HCT116 (cell line): ENCODE measurements at regions not wholly inside any gene's neighbourhood (a gene's known extent, or its start where the extent isn't known, plus 50 kb on each side); places are given as distances from the start of the nearest gene placed in this dataset.

Experiments
- ATAC-seq: fragments of 200-7000 bp; cut with Tn5 transposase; 2 replicates; pipeline ENCODE4 v1.9.1; 2020; ENCODE audit warnings: mild to moderate bottlenecking, moderate library complexity
- BruUV-seq: library from RNA; stranded (reverse); fragments of 400-500 nt; replicated peaks from 2 replicates; lab custom pipeline; 2021; lab: Mats Ljungman, UMichigan
- CTCF ChIA-PET: fragments of 300-600 bp; sonication (Branson Sonifier 250); formaldehyde crosslinking; loops from one replicate; lab custom pipeline; 2021; ENCODE audit warnings: antibody characterized with exemption; lab: Charles Lee
- POLR2A ChIA-PET: fragments of 300-600, 350-600 bp; sonication (Branson Sonifier 250); formaldehyde crosslinking; loops from one replicate; lab custom pipeline; 2021; ENCODE audit warnings: antibody characterized with exemption; lab: Charles Lee
- RAD21 ChIA-PET, 2 experiments: fragments of 300-600 bp; sonication (Branson Sonifier 250); formaldehyde crosslinking; loops; one replicate each; lab custom pipeline; 2023; ENCODE audit warnings: low total read pairs in 2 of 2; ENCODE audit not compliant: uncharacterized antibody in 2 of 2, unreplicated experiment in 2 of 2, low non-redundant PET in 1 of 2; lab: Charles Lee
- DNase-seq: peaks from one replicate; pipeline ENCODE4 v3.0.0-alpha.2; 2010; ENCODE audit warnings: low read depth, low spot score
- H2AFZ ChIP-seq: fragments of 200-600 bp; shearing (Covaris generic), sonication (generic); 2 replicates; pipeline ENCODE4 v1.6.1; 2017; ENCODE audit warnings: low read depth, mixed run types, mixed read lengths, antibody characterized with exemption, low read length; ENCODE audit not compliant: poor library complexity, severe bottlenecking
- H3K27ac ChIP-seq: 2 replicates; pipeline ENCODE4 v1.5.1; 2012; ENCODE audit warnings: low read depth, low read length
- H3K27me3 ChIP-seq: fragments of 200-600 bp; sonication (generic); 2 replicates; pipeline ENCODE4 v1.6.1; 2016; ENCODE audit warnings: mixed run types, low read length, mixed read lengths; ENCODE audit not compliant: insufficient read depth
- H3K36me3 ChIP-seq, 2 experiments: fragments of 200-500 bp in 1 of 2; fragments of 200-600 bp in 1 of 2; sonication (Bioruptor generic) in 1 of 2; sonication (generic) in 1 of 2; 2 replicates each; pipeline versions ENCODE4 v1.5.1 to v1.6.1; 2014 to 2016; ENCODE audit warnings: low read length in 2 of 2, inconsistent platforms in 1 of 2, mixed read lengths in 1 of 2, mixed run types in 1 of 2; ENCODE audit not compliant: insufficient read depth in 2 of 2, control insufficient read depth in 1 of 2
- H3K4me1 ChIP-seq, 2 experiments: fragments of 200-600 bp in 1 of 2; sonication (generic) in 1 of 2; 2 replicates each; pipeline versions ENCODE4 v1.5.1 to v1.6.1; 2012 to 2017; ENCODE audit warnings: low read length in 2 of 2, inconsistent platforms in 1 of 2, mild to moderate bottlenecking in 1 of 2, mixed read lengths in 1 of 2, mixed run types in 1 of 2, moderate library complexity in 1 of 2; ENCODE audit not compliant: insufficient read depth in 2 of 2, control insufficient read depth in 1 of 2
- H3K4me2 ChIP-seq: fragments of 200-600 bp; sonication (generic); 2 replicates; pipeline ENCODE4 v1.6.1; 2017; ENCODE audit warnings: mixed run types, low read length, mixed read lengths
- H3K4me3 ChIP-seq, 2 experiments: fragments of 200-600 bp in 1 of 2; sonication (generic) in 1 of 2; replicated peaks in 1 of 2; 2 replicates each; pipeline ENCODE4 v1.5.1; 2011 to 2016; ENCODE audit warnings: low read length in 2 of 2, control low read depth in 1 of 2, low read depth in 1 of 2, mild to moderate bottlenecking in 1 of 2, mixed read lengths in 1 of 2, mixed run types in 1 of 2
- H3K79me2 ChIP-seq: fragments of 200-600 bp; sonication (generic); 2 replicates; pipeline ENCODE4 v1.6.1; 2017; ENCODE audit warnings: mild to moderate bottlenecking, mixed run types, low read length, moderate library complexity, mixed read lengths; ENCODE audit not compliant: insufficient read depth
- H3K9ac ChIP-seq: fragments of 200-600 bp; sonication (generic); 2 replicates; pipeline ENCODE4 v1.6.1; 2016; ENCODE audit warnings: low read length, mixed read lengths
- H3K9me2 ChIP-seq: fragments of 200-600 bp; sonication (generic), shearing (Covaris generic); 2 replicates; pipeline ENCODE4 v1.6.1; 2017; ENCODE audit warnings: mixed run types, mild to moderate bottlenecking, moderate library complexity; ENCODE audit not compliant: insufficient read depth
- H3K9me3 ChIP-seq, 2 experiments: fragments of 200-500 bp in 1 of 2; fragments of 200-600 bp in 1 of 2; sonication (Bioruptor generic) in 1 of 2; sonication (generic) in 1 of 2; 2 replicates each; pipeline ENCODE4 v1.6.1; 2014 to 2017; ENCODE audit warnings: low read length in 2 of 2, mixed read lengths in 2 of 2, inconsistent platforms in 1 of 2, low read depth in 1 of 2, mild to moderate bottlenecking in 1 of 2, mixed run types in 1 of 2, moderate library complexity in 1 of 2; ENCODE audit not compliant: control insufficient read depth in 1 of 2, insufficient read depth in 1 of 2
- H4K20me1 ChIP-seq: fragments of 200-600 bp; sonication (generic), shearing (Covaris generic); 2 replicates; pipeline ENCODE4 v1.6.1; 2017; ENCODE audit warnings: mixed run types, mild to moderate bottlenecking, moderate library complexity; ENCODE audit not compliant: insufficient read depth
- ATF3 ChIP-seq: IDR thresholded peaks from 2 replicates; pipeline ENCODE4 v1.6.1; 2012
- CEBPB ChIP-seq: IDR thresholded peaks from 2 replicates; pipeline ENCODE4 v1.6.1; 2012; ENCODE audit warnings: low read depth
- EZH2 ChIP-seq: fragments of 200-600 bp; sonication (generic); IDR thresholded peaks from 2 replicates; pipeline ENCODE4 v1.6.1; 2017; ENCODE audit warnings: antibody characterized with exemption, mixed run types
- POLR2A ChIP-seq: IDR thresholded peaks from 2 replicates; pipeline ENCODE4 v1.7.0; 2011; ENCODE audit warnings: borderline replicate concordance; ENCODE audit not compliant: insufficient read depth, insufficient read length; ENCODE audit errors: extremely low read depth
- POLR2AphosphoS5 ChIP-seq: IDR thresholded peaks from 2 replicates; pipeline ENCODE4 v1.6.1; 2011; ENCODE audit warnings: mild to moderate bottlenecking, low read depth, low read length, moderate library complexity
- RAD21 ChIP-seq: IDR thresholded peaks from 2 replicates; pipeline ENCODE4 v1.6.1; 2012; ENCODE audit warnings: low read depth, mild to moderate bottlenecking
- SP1 ChIP-seq: IDR thresholded peaks from 2 replicates; pipeline ENCODE4 v1.6.1; 2012; ENCODE audit warnings: low read depth
- SRF ChIP-seq: IDR thresholded peaks from 2 replicates; pipeline ENCODE4 v1.6.1; 2012; ENCODE audit warnings: low read depth
- ZBTB33 ChIP-seq: IDR thresholded peaks from 2 replicates; pipeline ENCODE4 v1.6.1; 2011; ENCODE audit warnings: mild to moderate bottlenecking, low read length, moderate library complexity; ENCODE audit not compliant: insufficient replicate concordance; ENCODE audit errors: extremely low read depth
- ZNF274 ChIP-seq: fragments of 200-500 bp; sonication (Bioruptor generic); IDR thresholded peaks from 2 replicates; pipeline ENCODE4 v1.6.1; 2014; ENCODE audit warnings: mild to moderate bottlenecking, low read depth, low read length, inconsistent platforms
- intact Hi-C: fragments of 100-400 bp; cut with micrococcal nuclease; formaldehyde crosslinking; loops from 2 replicates; pipeline ENCODE4 v1.10.0; 2022

DNA sequence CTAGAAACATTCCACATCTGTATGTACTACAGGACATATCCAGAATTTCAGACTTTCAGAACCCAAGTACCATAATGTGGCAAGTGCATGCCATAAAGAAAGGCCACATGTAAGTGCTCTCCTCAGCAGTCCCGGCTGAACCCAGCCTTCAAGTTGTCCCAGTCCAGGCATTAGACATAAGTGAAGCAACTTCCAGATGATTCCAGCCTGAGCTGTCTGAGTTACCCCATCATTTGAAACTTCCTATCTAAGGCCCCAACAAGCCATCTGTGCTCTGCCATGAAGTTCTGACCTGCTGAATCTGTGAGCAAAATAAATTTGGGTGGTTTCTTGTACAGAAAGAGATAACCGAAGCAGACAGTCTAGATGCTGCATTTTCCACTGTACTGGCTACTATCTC, 218.8 kb downstream of the IPMK start:
- TF ChIP-seq ATF3: no peak
- no peak for TF ChIP-seq ZBTB33
- TF ChIP-seq EZH2: no peak
- TF ChIP-seq SP1: no peak
- TF ChIP-seq RAD21: no peak
- no peak for TF ChIP-seq ZNF274
- no peak for TF ChIP-seq POLR2AphosphoS5
- no peak for TF ChIP-seq POLR2A
- no peak for TF ChIP-seq CEBPB
- TF ChIP-seq SRF: no peak
- Histone ChIP-seq H2AFZ (no peak overlapping the region), H3K4me2 (no peak overlapping the region), H3K27me3 (no peaks in the 10 kb centered on the region), H3K4me1 (no peaks in the 10 kb centered on the region), H3K9me2 (no peaks in the 10 kb centered on the region), H3K79me2 (no peaks in the 10 kb centered on the region), H3K9me3 (no peaks in the 10 kb centered on the region), H4K20me1 (no peaks in the 10 kb centered on the region), H3K36me3 (no peaks in the 10 kb centered on the region), H3K4me3 (no peak overlapping the region), H3K27ac (no peak overlapping the region), H3K9ac (no peak overlapping the region)
- ChIA-PET POLR2A (no interaction called here), CTCF (no interaction called here), RAD21 (no interaction called here)
- intact Hi-C loops: no loop called here
- no peak for DNase-seq
- no peak for ATAC-seq
- no TSS peak for BruUV-seq

- ATAC-seq: no peak
- CTCF ChIA-PET: no interaction called here
- Histone ChIP-seq H3K9me2 (no peaks in the 10 kb centered on the region), H3K36me3 (no peaks in the 10 kb centered on the region), H4K20me1 (no peaks in the 10 kb centered on the region), H3K4me2 (no peak overlapping the region), H3K27ac (no peak overlapping the region), H3K27me3 (no peaks in the 10 kb centered on the region), H3K4me3 (no peak overlapping the region), H3K9ac (no peak overlapping the region), H3K79me2 (no peaks in the 10 kb centered on the region), H3K4me1 (no peaks in the 10 kb centered on the region), H3K9me3 (no peaks in the 10 kb centered on the region), H2AFZ (no peak overlapping the region)
- DNase-seq: no peak
- intact Hi-C loops: no loop called here
- RAD21 ChIA-PET: no interaction called here
- TF ChIP-seq POLR2AphosphoS5: no peak
- no TSS peak for BruUV-seq
- POLR2A ChIA-PET: no interaction called here
Measured at GRCh38 chr10:58044072-58044471, 223.6 kb downstream of the IPMK start.
